Activated naive CD4-positive, alpha-beta T cell treated with Interleukin-2 at 50 U/mL for 16 hours (primary cell): ENCODE measurements at regions not wholly inside any gene's neighbourhood (a gene's known extent, or its start where the extent isn't known, plus 50 kb on each side); places are given as distances from the start of the nearest gene placed in this dataset.

Experiments
- DNase-seq: peaks from one replicate; pipeline ENCODE4 v3.0.0-alpha.2; 2020

GRCh38 chr2:226018641-226019040, 619.1 kb downstream of the NYAP2 start:
- DNase-seq: no peak

GRCh38 chr2:226017537-226017936, 618.0 kb downstream of the NYAP2 start:
- DNase-seq: no peak

GRCh38 chr2:226017107-226017506, 617.6 kb downstream of the NYAP2 start:
- DNase-seq: no peak

GRCh38 chr2:226011716-226012450, 612.4 kb downstream of the NYAP2 start:
- no peak for DNase-seq

GRCh38 chr2:226002438-226002837, 602.9 kb downstream of the NYAP2 start:
- DNase-seq: no peak

GRCh38 chr2:226001716-226002115, 602.2 kb downstream of the NYAP2 start:
- DNase-seq: no peak

- DNase-seq: no peak
Measured at GRCh38 chr2:225999692-226000091, 600.2 kb downstream of the NYAP2 start.

- no peak for DNase-seq
Measured at GRCh38 chr2:225998653-225999052, 599.1 kb downstream of the NYAP2 start.

- no peak for DNase-seq
Measured at GRCh38 chr2:225998116-225998515, 598.6 kb downstream of the NYAP2 start.

- DNase-seq: no peak
Measured at GRCh38 chr2:225996462-225996828, 596.9 kb downstream of the NYAP2 start.

- DNase-seq: no peak
Measured at GRCh38 chr2:225995796-225996461, 596.4 kb downstream of the NYAP2 start.

GRCh38 chr2:225994748-225995405, 595.4 kb downstream of the NYAP2 start:
- no peak for DNase-seq

GRCh38 chr2:225993430-225993829, 593.9 kb downstream of the NYAP2 start:
- no peak for DNase-seq

GRCh38 chr2:225989809-225990208, 590.3 kb downstream of the NYAP2 start:
- DNase-seq: no peak

- no peak for DNase-seq
Measured at GRCh38 chr2:225980372-225980771, 580.9 kb downstream of the NYAP2 start.

GRCh38 chr2:225971433-225971832, 571.9 kb downstream of the NYAP2 start:
- DNase-seq: no peak

- no peak for DNase-seq
Measured at GRCh38 chr2:225948903-225949302, 549.4 kb downstream of the NYAP2 start.

- no peak for DNase-seq
Measured at GRCh38 chr2:225938991-225939390, 539.5 kb downstream of the NYAP2 start.

GRCh38 chr2:225937625-225938187, 538.2 kb downstream of the NYAP2 start:
- no peak for DNase-seq

- no peak for DNase-seq
Measured at GRCh38 chr2:225932811-225933413, 533.4 kb downstream of the NYAP2 start.

- no peak for DNase-seq
Measured at GRCh38 chr2:225930687-225931086, 531.2 kb downstream of the NYAP2 start.

- no peak for DNase-seq
Measured at GRCh38 chr2:225920621-225921220, 521.2 kb downstream of the NYAP2 start.

- no peak for DNase-seq
Measured at GRCh38 chr2:225916692-225917091, 517.2 kb downstream of the NYAP2 start.
